Heart left ventricle (tissue), 16 donors: ENCODE measurements at regions not wholly inside any gene's neighbourhood (a gene's known extent, or its start where the extent isn't known, plus 50 kb on each side); places are given as distances from the start of the nearest gene placed in this dataset.
A peak's percentile ranks its signal among the peaks of the same experiment; 100 is the strongest.

Source experiments
- ATAC-seq, 4 donors: fragments of 200-7000 bp; cut with Tn5 transposase; one replicate each; pipeline ENCODE4 v1.9.1; 2020 to 2022; ENCODE audit warnings: moderate library complexity in 4 of 4, mild to moderate bottlenecking in 3 of 4, moderate number of reproducible peaks in 1 of 4
- DNase-seq, 5 donors: peaks; one replicate each; pipeline ENCODE4 v3.0.0-alpha.2; 2020
- H3K27ac ChIP-seq, 12 donors: fragments of 200-600 bp; sonication (generic) in 4 of 12; one replicate each; pipeline versions ENCODE4 v1.5.0 to v1.8.0; 2016 to 2022; ENCODE audit warnings: mild to moderate bottlenecking in 2 of 12
- H3K27me3 ChIP-seq, 9 donors: fragments of 200-600 bp; sonication (generic) in 2 of 9; one replicate each; pipeline versions ENCODE4 v1.5.1 to v1.8.0; 2016 to 2022; ENCODE audit warnings: mild to moderate bottlenecking in 3 of 9
- H3K36me3 ChIP-seq, 9 donors: fragments of 200-600 bp; sonication (generic) in 2 of 9; one replicate each; pipeline versions ENCODE4 v1.5.0 to v1.8.0; 2018 to 2022; ENCODE audit warnings: mild to moderate bottlenecking in 2 of 9
- H3K4me1 ChIP-seq, 12 donors: fragments of 200-600 bp; sonication (generic) in 4 of 12; one replicate each; pipeline versions ENCODE4 v1.5.0 to v1.8.0; 2016 to 2022; ENCODE audit warnings: mild to moderate bottlenecking in 3 of 12
- H3K4me3 ChIP-seq, 12 donors: fragments of 200-600 bp; sonication (generic) in 4 of 12; one replicate each; pipeline versions ENCODE4 v1.5.0 to v1.8.0; 2017 to 2022; ENCODE audit warnings: mild to moderate bottlenecking in 9 of 12, moderate library complexity in 4 of 12
- H3K9me3 ChIP-seq, 12 donors: fragments of 200-600 bp; sonication (generic) in 4 of 12; one replicate each; pipeline versions ENCODE4 v1.5.0 to v1.8.0; 2016 to 2022; ENCODE audit warnings: mild to moderate bottlenecking in 1 of 12
- CTCF ChIP-seq, 12 donors: fragments of 200-600 bp; sonication (generic) in 4 of 12; IDR thresholded peaks; one replicate each; pipeline versions ENCODE4 v1.5.0 to v1.8.0; 2018 to 2022; ENCODE audit warnings: antibody characterized with exemption in 12 of 12, mild to moderate bottlenecking in 5 of 12
- POLR2A ChIP-seq, 2 donors: fragments of 450-650 bp; IDR thresholded peaks; one replicate each; pipeline ENCODE4 v1.6.1; 2017; ENCODE audit warnings: antibody characterized with exemption in 2 of 2, mild to moderate bottlenecking in 2 of 2, moderate library complexity in 2 of 2
- WGBS, 4 donors: extraction: QIAGEN DNeasy Blood & Tissue Kit in 2 of 4; methylation state at CpG; one replicate each; pipeline versions ENCODE4 v1.1.5 to v1.1.7; 2013 to 2018; 5-methylcytosine and 5-hydroxymethylcytosine counted together
- intact Hi-C, 10 donors: fragments of 100-400 bp; cut with DNase I; formaldehyde crosslinking; loops; one replicate each; pipeline versions ENCODE4 v1.11.1 to v1.14.2; 2022
- donor health status: ischemic (EF 13 %, LVEDD 7.1; RV severe dilation, severe dysfunction).
- donor health status: healthy with polysubstance abuse.
- donor health status: DM: no; HTN: yes; CAD: no.
- donor health status: DM: no; HTN: no; CAD: no.
- donor health status: ischemic (EF 25% LVEDD 6.9; RV normal size, moderate dysfunction).
- donor health status: ischemic (EF 25% LVEDD 5.7; RV mildly dilated, moderate dysfunction).
- donor health status: healthy.
- donor health status: DM: yes; HTN: yes; CAD: no.
- donor health status: ischemic (EF 35%, LVEDD 5.7; RV mildly dilated, moderate dysfunction).
- donor health status: nonischemic (EF 11% LVEDD 7.7; RV severe dilation, severe dysfunction).
- donor health status: DM: yes; HTN: yes; CAD: no.
- donor health status: PGD.
- donor health status: ischemic (EF 29% LVEDD 5.4; RV normal size, mild dysfunction).
- donor health status: nonischemic (EF 23%, LVEDD 6.1; RV moderate dilation, normal function).

GRCh38 chr2:129672521-129672920, 306.9 kb upstream of the RAB6C start:
- H3K4me1 ChIP-seq = peaks cover 0 to 5% (median 0%) of the 10 kb centered on the region in 12 donors
- no peaks in the 10 kb centered on the region for H3K27me3 ChIP-seq
- H3K4me3 ChIP-seq = no peak overlapping the region
- 57 to 75% (median 59%) methylated on average over 5 of the region's 5 CpGs for WGBS, 4 donors
- no peak overlapping the region for H3K27ac ChIP-seq
- DNase-seq = no peak
- TF ChIP-seq POLR2A (IDR thresholded peaks at IDR 0.05) (no peak), CTCF (IDR thresholded peaks at IDR 0.05) (no peak)
- intact Hi-C loops = no loop called here
- no peaks in the 10 kb centered on the region for H3K36me3 ChIP-seq
- ATAC-seq = no peak
- H3K9me3 ChIP-seq = no peaks in the 10 kb centered on the region

GRCh38 chr2:129673234-129673633, 306.2 kb upstream of the RAB6C start:
- Histone ChIP-seq H3K27ac (no peak overlapping the region), H3K9me3 (no peaks in the 10 kb centered on the region), H3K4me1 (peaks cover 0 to 5% (median 0%) of the 10 kb centered on the region in 12 donors), H3K27me3 (no peaks in the 10 kb centered on the region), H3K4me3 (no peak overlapping the region), H3K36me3 (no peaks in the 10 kb centered on the region)
- intact Hi-C loops = no loop called here
- ATAC-seq = no peak
- WGBS, 4 donors = 48 to 62% (median 51%) methylated on average over 5 of the region's 5 CpGs
- TF ChIP-seq POLR2A (IDR thresholded peaks at IDR 0.05) = no peak
- TF ChIP-seq CTCF (IDR thresholded peaks at IDR 0.05) = no peak
- DNase-seq = no peak

GRCh38 chr2:129673847-129674711, 305.4 kb upstream of the RAB6C start:
- DNase-seq = no peak
- Histone ChIP-seq H3K36me3 (no peaks in the 10 kb centered on the region), H3K4me1 (peaks cover 0 to 5% (median 0%) of the 10 kb centered on the region in 12 donors), H3K27ac (no peak overlapping the region), H3K4me3 (peak overlapping the region in 1 of 12 donors; percentile 2), H3K9me3 (no peaks in the 10 kb centered on the region), H3K27me3 (peaks cover 0 to 4% (median 0%) of the 10 kb centered on the region in 9 donors)
- WGBS, 4 donors = 28 to 36% (median 34%) methylated on average over 14 of the region's 14 CpGs
- no peak for ATAC-seq
- TF ChIP-seq CTCF (IDR thresholded peaks at IDR 0.05) (no peak), POLR2A (IDR thresholded peaks at IDR 0.05) (no peak)
- intact Hi-C loops = no loop called here

GRCh38 chr2:129678751-129679150, 300.7 kb upstream of the RAB6C start:
- Histone ChIP-seq H3K27me3 (peaks cover 0 to 4% (median 0%) of the 10 kb centered on the region in 9 donors), H3K4me1 (peaks cover 0 to 4% (median 0%) of the 10 kb centered on the region in 12 donors), H3K36me3 (no peaks in the 10 kb centered on the region), H3K9me3 (no peaks in the 10 kb centered on the region), H3K4me3 (no peak overlapping the region), H3K27ac (no peak overlapping the region)
- intact Hi-C loops = no loop called here
- DNase-seq = no peak
- TF ChIP-seq CTCF (IDR thresholded peaks at IDR 0.05) = no peak
- TF ChIP-seq POLR2A (IDR thresholded peaks at IDR 0.05) = no peak
- WGBS, 4 donors = 85 to 89% (median 86%) methylated on average over 9 of the region's 9 CpGs
- ATAC-seq = no peak
